ENCODE measurements at regions not wholly inside any gene's neighbourhood (a gene's known extent, or its start where the extent isn't known, plus 50 kb on each side); places are given as distances from the start of the nearest gene placed in this dataset.

- WGBS, 2 experiments (ENCODE audit: extremely low coverage in 1 of 2, insufficient coverage in 1 of 2, insufficient read length in 1 of 2, insufficient replicate concordance in 2 of 2, low coverage in 1 of 2, low lambda C conversion rate in 2 of 2, missing lambda C conversion rate in 1 of 2) = 97% methylated on average over 3 of the region's 3 CpGs; no CpG with 5 or more reads in 1 of the 2 experiments
Observed at GRCh38 chr4:144873226-144873990, 224.6 kb downstream of the ANAPC10 start.

More at GRCh38 chr4:144873226-144873990, 224.6 kb downstream of the ANAPC10 start:
- Histone ChIP-seq H3K23ac (ENCODE audit: insufficient read length) (no peak overlapping the region), H3K27me3 (replicated peaks in 1 of 4; ENCODE audit: control insufficient read depth in 3 of 4, extremely low read depth in 1 of 4, insufficient read depth in 3 of 4, low read length in 3 of 4) (no peaks in the 10 kb centered on the region), H4K20me1 (replicated peaks in 1 of 2; ENCODE audit: control insufficient read depth in 1 of 2, insufficient read depth in 2 of 2, low read length in 2 of 2) (no peaks in the 10 kb centered on the region), H3K27ac (ENCODE audit: low read depth, low read length) (no peak overlapping the region), H3K23me2 (ENCODE audit: low read depth, low read length) (no peaks in the 10 kb centered on the region), H4K8ac (ENCODE audit: extremely low read depth, insufficient read depth, low read length) (no peak overlapping the region), H4K5ac (ENCODE audit: insufficient read length, low read depth, low read length) (no peak overlapping the region), H3K4ac (replicated peaks; ENCODE audit: insufficient read length, low read depth, low read length) (no peak overlapping the region), H4K91ac (replicated peaks; ENCODE audit: insufficient read length, low read length) (no peak overlapping the region), H3K14ac (ENCODE audit: insufficient read length) (no peak overlapping the region), H3K79me2 (ENCODE audit: control insufficient read depth in 1 of 2, insufficient read depth in 2 of 2, low read length in 2 of 2) (no peaks in the 10 kb centered on the region), H3K36me3 (ENCODE audit: control insufficient read depth in 2 of 4, insufficient read depth in 4 of 4, low read length in 3 of 4) (no peaks in the 10 kb centered on the region), H3K56ac (replicated peaks; ENCODE audit: insufficient read length, low read depth, low read length) (no peak overlapping the region), H3K79me1 (ENCODE audit: low read depth, low read length) (no peaks in the 10 kb centered on the region), H2BK20ac (ENCODE audit: low read length) (no peak overlapping the region), H3K18ac (ENCODE audit: extremely low read depth, low read length) (no peak overlapping the region), H3K4me2 (ENCODE audit: insufficient read depth in 1 of 2, low read depth in 2 of 2, low read length in 2 of 2) (no peak overlapping the region), H2BK5ac (ENCODE audit: low read depth, low read length) (no peak overlapping the region), H3K9me3 (ENCODE audit: insufficient read depth in 2 of 2, low read depth in 1 of 2, low read length in 1 of 2) (no peaks in the 10 kb centered on the region), H2BK12ac (ENCODE audit: low read depth, low read length) (no peak overlapping the region), H2AFZ (ENCODE audit: low read length) (no peak overlapping the region), H3K9ac (replicated peaks in 1 of 4; ENCODE audit: extremely low read depth in 1 of 4, low read depth in 3 of 4, low read length in 3 of 4) (no peak overlapping the region), H2BK120ac (replicated peaks; ENCODE audit: low read depth, low read length) (no peak overlapping the region), H2BK15ac (ENCODE audit: low read length) (no peak overlapping the region), H3K4me1 (replicated peaks in 1 of 4; ENCODE audit: control insufficient read depth in 3 of 4, insufficient read depth in 4 of 4, low read length in 3 of 4) (no peaks in the 10 kb centered on the region), H2AK5ac (ENCODE audit: low read depth, low read length) (no peak overlapping the region), H3K4me3 (ENCODE audit: extremely low read depth in 1 of 4, insufficient read depth in 2 of 4, low read depth in 3 of 4, low read length in 4 of 4) (no peak overlapping the region)
- TF ChIP-seq BRCA1 (IDR thresholded peaks at IDR 0.05; ENCODE audit: low read depth, low read length) = no peak
- TF ChIP-seq CHD2 (IDR thresholded peaks at IDR 0.05; ENCODE audit: low read length) = no peak
- ChIA-PET CTCF (ENCODE audit: partially characterized antibody) (interaction anchor here (0.9 kb wide), 1 partner anchor 16 kb away, joined by 4 read pairs; no protein-coding TSS in a partner anchor), POLR2A (ENCODE audit: partially characterized antibody) (no interaction called here)
- DNase-seq (ENCODE audit: low read depth in 1 of 2, low spot score in 2 of 2) = no peak
- FAIRE-seq = no peak
